Natural killer cell (primary cell): ENCODE measurements at regions not wholly inside any gene's neighbourhood (a gene's known extent, or its start where the extent isn't known, plus 50 kb on each side); places are given as distances from the start of the nearest gene placed in this dataset.

Experiments
- ATAC-seq, 3 donors: fragments of 150-1000 bp in 2 of 3; fragments of 200-7000 bp in 1 of 3; cut with Tn5 transposase; 1 replicate in 1 of 3; 2 replicates in 2 of 3; pipeline ENCODE4 v1.10.0; 2021; ENCODE audit warnings: mild to moderate bottlenecking in 2 of 3, moderate library complexity in 2 of 3
- DNase-seq, 2 donors: peaks; one replicate each; pipeline versions ENCODE4 v3.0.0 to v3.0.0-alpha.2; 2013 to 2021; ENCODE audit warnings: mixed read lengths in 1 of 2
- H3K27ac ChIP-seq: one replicate; pipeline ENCODE4 v1.5.1; 2013; ENCODE audit warnings: mild to moderate bottlenecking, low read length
- H3K27me3 ChIP-seq: one replicate; pipeline ENCODE4 v1.6.1; 2013; ENCODE audit warnings: low read length; ENCODE audit not compliant: control insufficient read depth, insufficient read depth
- H3K36me3 ChIP-seq: one replicate; pipeline ENCODE4 v1.6.1; 2013; ENCODE audit warnings: low read length; ENCODE audit not compliant: control insufficient read depth, insufficient read depth
- H3K4me1 ChIP-seq: one replicate; pipeline ENCODE4 v1.6.1; 2013; ENCODE audit warnings: low read length; ENCODE audit not compliant: control insufficient read depth, insufficient read depth
- H3K4me3 ChIP-seq: one replicate; pipeline ENCODE4 v1.5.1; 2013; ENCODE audit warnings: low read length
- H3K9me3 ChIP-seq: one replicate; pipeline ENCODE4 v1.6.1; 2013; ENCODE audit warnings: low read length; ENCODE audit not compliant: control insufficient read depth, insufficient read depth
- H3K27ac Mint-ChIP-seq, 2 donors: one replicate each; pipeline ENCODE4 v1.8.0; 2022; ENCODE audit warnings: mild to moderate bottlenecking in 2 of 2, mixed read lengths in 2 of 2, moderate library complexity in 1 of 2
- H3K27me3 Mint-ChIP-seq, 2 donors: one replicate each; pipeline ENCODE4 v1.8.0; 2022; ENCODE audit warnings: low read depth in 2 of 2, mixed read lengths in 2 of 2
- H3K36me3 Mint-ChIP-seq: one replicate; pipeline ENCODE4 v1.8.0; 2022; ENCODE audit warnings: mixed read lengths
- H3K4me1 Mint-ChIP-seq, 2 donors: one replicate each; pipeline ENCODE4 v1.8.0; 2022; ENCODE audit warnings: mixed read lengths in 2 of 2
- H3K4me3 Mint-ChIP-seq: one replicate; pipeline ENCODE4 v1.8.0; 2022; ENCODE audit warnings: mild to moderate bottlenecking, moderate library complexity, mixed read lengths
- H3K9me3 Mint-ChIP-seq, 2 donors: one replicate each; pipeline ENCODE4 v1.8.0; 2022; ENCODE audit warnings: mixed read lengths in 2 of 2
- WGBS: methylation state at CpG from one replicate; pipeline ENCODE4 v1.1.7; 2013; ENCODE audit warnings: missing lambda C conversion rate; ENCODE audit not compliant: insufficient coverage; 5-methylcytosine and 5-hydroxymethylcytosine counted together
- intact Hi-C: fragments of 100-400 bp; cut with micrococcal nuclease; formaldehyde crosslinking; loops from one replicate; pipeline ENCODE4 v1.14.2; 2022
- TF ChIP-seq, protein P1 (sequence below): fragments of 200-600 bp; IDR thresholded peaks from one replicate; pipeline ENCODE4 v1.8.0; 2022; ENCODE audit warnings: antibody characterized with exemption

DNA sequence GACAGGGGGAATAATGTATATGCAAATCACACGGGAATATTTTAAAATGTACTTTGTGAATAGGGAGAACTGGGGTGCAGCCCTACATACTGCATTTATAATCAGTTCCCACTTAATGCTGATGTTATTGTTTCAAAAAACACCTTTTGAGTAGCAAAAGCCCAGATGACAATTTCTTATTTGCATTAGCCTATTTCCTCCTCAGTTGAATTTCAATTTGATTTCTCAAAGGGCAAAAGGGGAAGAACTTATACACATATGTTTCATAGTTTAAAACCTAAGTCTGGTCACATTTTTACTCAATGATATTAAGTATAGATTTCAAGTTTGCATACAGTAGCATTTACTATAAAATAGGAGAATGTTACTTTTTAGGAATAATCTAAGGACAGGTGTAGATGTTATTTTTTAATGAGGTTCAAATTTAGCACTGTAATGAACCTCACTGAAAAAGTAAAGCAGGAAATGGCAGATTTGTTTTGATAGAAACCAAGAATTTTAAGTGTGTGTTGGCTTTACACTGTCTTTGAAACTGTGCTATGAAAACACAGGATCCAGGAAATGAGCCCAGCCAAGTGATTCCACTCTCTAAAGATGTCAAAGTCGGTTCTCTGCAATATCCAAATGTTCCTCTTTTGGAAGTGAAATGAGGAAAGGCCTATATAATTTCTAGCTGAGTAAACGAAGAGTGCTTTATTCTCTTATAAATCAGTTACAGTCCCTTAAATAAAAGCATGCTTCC is 367.4 kb downstream of the BTG1 start:
- peaks cover 0 to 2% of the 10 kb centered on the region in 2 donors for H3K9me3 Mint-ChIP-seq
- no peaks in the 10 kb centered on the region for H3K36me3 Mint-ChIP-seq
- no peak overlapping the region for H3K4me3 ChIP-seq
- H3K36me3 ChIP-seq: no peaks in the 10 kb centered on the region
- no peak overlapping the region for H3K27ac Mint-ChIP-seq
- peaks cover 9 to 47% of the 10 kb centered on the region in 2 donors for H3K27me3 Mint-ChIP-seq
- H3K4me3 Mint-ChIP-seq: no peak overlapping the region
- H3K27me3 ChIP-seq: no peaks in the 10 kb centered on the region
- TF ChIP-seq, protein P1, sequence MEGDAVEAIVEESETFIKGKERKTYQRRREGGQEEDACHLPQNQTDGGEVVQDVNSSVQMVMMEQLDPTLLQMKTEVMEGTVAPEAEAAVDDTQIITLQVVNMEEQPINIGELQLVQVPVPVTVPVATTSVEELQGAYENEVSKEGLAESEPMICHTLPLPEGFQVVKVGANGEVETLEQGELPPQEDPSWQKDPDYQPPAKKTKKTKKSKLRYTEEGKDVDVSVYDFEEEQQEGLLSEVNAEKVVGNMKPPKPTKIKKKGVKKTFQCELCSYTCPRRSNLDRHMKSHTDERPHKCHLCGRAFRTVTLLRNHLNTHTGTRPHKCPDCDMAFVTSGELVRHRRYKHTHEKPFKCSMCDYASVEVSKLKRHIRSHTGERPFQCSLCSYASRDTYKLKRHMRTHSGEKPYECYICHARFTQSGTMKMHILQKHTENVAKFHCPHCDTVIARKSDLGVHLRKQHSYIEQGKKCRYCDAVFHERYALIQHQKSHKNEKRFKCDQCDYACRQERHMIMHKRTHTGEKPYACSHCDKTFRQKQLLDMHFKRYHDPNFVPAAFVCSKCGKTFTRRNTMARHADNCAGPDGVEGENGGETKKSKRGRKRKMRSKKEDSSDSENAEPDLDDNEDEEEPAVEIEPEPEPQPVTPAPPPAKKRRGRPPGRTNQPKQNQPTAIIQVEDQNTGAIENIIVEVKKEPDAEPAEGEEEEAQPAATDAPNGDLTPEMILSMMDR: no peak
- no peaks in the 10 kb centered on the region for H3K4me1 Mint-ChIP-seq
- ATAC-seq (no peak), DNase-seq (peak in 1 of 2 donors; percentile 46)
- intact Hi-C loops: no loop called here
- no CpG with 5 or more reads among the region's 3 CpGs for WGBS
- H3K4me1 ChIP-seq: no peaks in the 10 kb centered on the region
- peak overlapping the region; percentile 5 for H3K27ac ChIP-seq
- H3K9me3 ChIP-seq: no peaks in the 10 kb centered on the region

DNA sequence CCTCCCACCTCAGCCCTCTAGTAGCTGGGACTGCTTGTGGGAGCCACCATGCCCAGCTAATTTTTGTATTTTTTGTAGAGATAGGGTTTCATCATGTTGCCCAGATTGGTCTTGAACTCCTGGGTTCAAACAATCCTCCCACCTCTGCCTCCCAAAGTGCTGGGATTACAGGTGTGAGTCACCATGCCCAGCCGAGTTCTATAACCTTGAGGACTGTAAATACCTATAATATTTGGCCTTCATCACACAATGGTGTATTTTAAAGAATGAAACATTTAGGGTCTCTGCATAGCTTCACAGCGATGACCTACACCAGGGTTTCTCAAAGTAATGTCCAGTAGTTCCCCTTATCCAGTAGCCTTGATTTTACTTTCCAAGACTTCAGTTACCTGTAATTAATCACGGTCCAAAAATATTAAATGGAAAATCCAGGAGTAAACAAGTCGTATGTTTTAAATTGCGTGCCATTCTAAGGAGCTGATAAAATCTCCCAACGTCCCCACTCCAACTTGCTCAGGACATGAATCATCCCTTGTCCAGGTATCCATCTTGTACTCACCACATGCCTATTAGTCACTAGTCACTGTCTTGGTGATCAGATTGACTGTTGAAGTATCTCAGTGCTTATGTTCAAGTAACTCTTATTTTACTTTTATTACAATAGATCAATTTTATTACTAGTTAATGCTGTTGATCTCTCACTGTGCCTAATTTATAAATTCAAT is 368.2 kb downstream of the BTG1 start:
- H3K4me1 Mint-ChIP-seq: no peaks in the 10 kb centered on the region
- TF ChIP-seq, protein P1: no peak
- no peaks in the 10 kb centered on the region for H3K36me3 Mint-ChIP-seq
- ATAC-seq (no peak), DNase-seq (no peak)
- no peak overlapping the region for H3K27ac Mint-ChIP-seq
- no peaks in the 10 kb centered on the region for H3K27me3 ChIP-seq
- H3K4me3 ChIP-seq: no peak overlapping the region
- H3K36me3 ChIP-seq: no peaks in the 10 kb centered on the region
- H3K9me3 Mint-ChIP-seq: peaks cover 0 to 2% of the 10 kb centered on the region in 2 donors
- H3K27ac ChIP-seq: no peak overlapping the region
- no peaks in the 10 kb centered on the region for H3K4me1 ChIP-seq
- no peak overlapping the region for H3K4me3 Mint-ChIP-seq
- 95% methylated on average over 6 of the region's 6 CpGs for WGBS
- H3K27me3 Mint-ChIP-seq: peaks cover 5 to 39% of the 10 kb centered on the region in 2 donors
- no peaks in the 10 kb centered on the region for H3K9me3 ChIP-seq
- intact Hi-C loops: no loop called here

DNA sequence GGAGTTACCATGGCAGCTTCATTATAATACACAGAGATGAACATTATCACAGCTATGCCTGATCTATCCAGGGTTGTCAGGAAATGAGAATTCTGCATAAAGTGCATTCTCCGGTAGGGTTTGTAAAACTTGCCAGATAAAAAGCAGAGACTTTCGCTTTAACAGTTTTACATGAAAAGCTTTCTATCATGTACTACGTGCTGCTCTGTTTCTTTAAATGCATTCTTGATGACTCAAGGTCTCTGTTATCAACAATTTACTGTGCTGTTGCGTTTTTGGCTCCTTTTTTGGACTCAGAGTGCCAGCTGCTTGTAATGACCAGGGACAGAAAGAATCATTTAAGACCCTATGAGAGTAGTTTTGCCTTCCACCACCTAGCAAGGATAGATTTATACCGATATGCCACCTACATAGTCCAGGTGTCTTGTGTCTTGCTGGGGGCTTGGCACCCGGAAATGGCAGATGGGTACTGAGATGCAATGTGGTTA is 371.2 kb downstream of the BTG1 start:
- no peak overlapping the region for H3K4me3 ChIP-seq

More for the DNA sequence above, 371.2 kb downstream of the BTG1 start:
- no peaks in the 10 kb centered on the region for H3K36me3 Mint-ChIP-seq
- Histone ChIP-seq H3K4me1 (no peaks in the 10 kb centered on the region), H3K9me3 (no peaks in the 10 kb centered on the region), H3K27ac (no peak overlapping the region), H3K27me3 (no peaks in the 10 kb centered on the region), H3K36me3 (no peaks in the 10 kb centered on the region)
- H3K27me3 Mint-ChIP-seq: peaks cover 0 to 23% of the 10 kb centered on the region in 2 donors
- no peaks in the 10 kb centered on the region for H3K4me1 Mint-ChIP-seq
- H3K27ac Mint-ChIP-seq: no peak overlapping the region
- WGBS: 87% methylated on average over 6 of the region's 6 CpGs
- intact Hi-C loops: no loop called here
- no peaks in the 10 kb centered on the region for H3K9me3 Mint-ChIP-seq
- no peak overlapping the region for H3K4me3 Mint-ChIP-seq
- peak in 1 of 2 donors; percentile 17 for DNase-seq
- no peak for ATAC-seq
- TF ChIP-seq, protein P1: no peak
